IPS DF 19.7 (cell line): ENCODE measurements at regions not wholly inside any gene's neighbourhood (a gene's known extent, or its start where the extent isn't known, plus 50 kb on each side); places are given as distances from the start of the nearest gene placed in this dataset.
"Not testable (repeated sequence)": the region's sequence is repeated elsewhere in the genome, so short reads cannot be mapped to it uniquely, and the experiment has no call there.

Experiments used
- DNase-seq: peaks from one replicate; pipeline ENCODE4 v3.0.0-alpha.2; 2013; ENCODE audit warnings: low read depth, low spot score

- no peak for DNase-seq
Measured at GRCh38 chr13:62250501-62251201, 835.0 kb upstream of the PCDH20 start.

GRCh38 chr13:62246581-62246980 lies 830.9 kb upstream of the PCDH20 start:
- no peak for DNase-seq

GRCh38 chr13:62243106-62243505 lies 827.5 kb upstream of the PCDH20 start:
- DNase-seq: no peak

GRCh38 chr13:62234780-62235440 lies 819.3 kb upstream of the PCDH20 start:
- no peak for DNase-seq

- no peak for DNase-seq
Measured at GRCh38 chr13:62210951-62211350, 795.3 kb upstream of the PCDH20 start.

- DNase-seq: no peak
Measured at GRCh38 chr13:62209529-62209928, 793.9 kb upstream of the PCDH20 start.

- DNase-seq: no peak
Measured at GRCh38 chr13:62207388-62207787, 791.7 kb upstream of the PCDH20 start.

- DNase-seq: no peak
Measured at GRCh38 chr13:62206165-62206564, 790.5 kb upstream of the PCDH20 start.

GRCh38 chr13:62205273-62205672 lies 789.6 kb upstream of the PCDH20 start:
- DNase-seq: no peak

GRCh38 chr13:62194371-62194770 lies 778.7 kb upstream of the PCDH20 start:
- DNase-seq: no peak

- no peak for DNase-seq
Measured at GRCh38 chr13:62193919-62194318, 778.3 kb upstream of the PCDH20 start.

- peak; percentile 12 for DNase-seq
Measured at GRCh38 chr13:62185631-62186255, 770.1 kb upstream of the PCDH20 start.

- no peak for DNase-seq
Measured at GRCh38 chr13:62176051-62176450, 760.4 kb upstream of the PCDH20 start.

GRCh38 chr13:62173958-62174357 lies 758.3 kb upstream of the PCDH20 start:
- DNase-seq: no peak

- no peak for DNase-seq
Measured at GRCh38 chr13:62171697-62172096, 756.0 kb upstream of the PCDH20 start.

- DNase-seq: no peak
Measured at GRCh38 chr13:62168891-62169290, 753.2 kb upstream of the PCDH20 start.

GRCh38 chr13:62167650-62168172 lies 752.1 kb upstream of the PCDH20 start:
- no peak for DNase-seq

GRCh38 chr13:62162860-62163259 lies 747.2 kb upstream of the PCDH20 start:
- DNase-seq: no peak

- no peak for DNase-seq
Measured at GRCh38 chr13:62158520-62158919, 742.9 kb upstream of the PCDH20 start.

GRCh38 chr13:62151724-62152123 lies 736.1 kb upstream of the PCDH20 start:
- not testable (repeated sequence) for DNase-seq

GRCh38 chr13:62142048-62142447 lies 726.4 kb upstream of the PCDH20 start:
- no peak for DNase-seq

- no peak for DNase-seq
Measured at GRCh38 chr13:62139597-62139996, 723.9 kb upstream of the PCDH20 start.
